ENCODE measurements at regions not wholly inside any gene's neighbourhood (a gene's known extent, or its start where the extent isn't known, plus 50 kb on each side); places are given as distances from the start of the nearest gene placed in this dataset.

DNA sequence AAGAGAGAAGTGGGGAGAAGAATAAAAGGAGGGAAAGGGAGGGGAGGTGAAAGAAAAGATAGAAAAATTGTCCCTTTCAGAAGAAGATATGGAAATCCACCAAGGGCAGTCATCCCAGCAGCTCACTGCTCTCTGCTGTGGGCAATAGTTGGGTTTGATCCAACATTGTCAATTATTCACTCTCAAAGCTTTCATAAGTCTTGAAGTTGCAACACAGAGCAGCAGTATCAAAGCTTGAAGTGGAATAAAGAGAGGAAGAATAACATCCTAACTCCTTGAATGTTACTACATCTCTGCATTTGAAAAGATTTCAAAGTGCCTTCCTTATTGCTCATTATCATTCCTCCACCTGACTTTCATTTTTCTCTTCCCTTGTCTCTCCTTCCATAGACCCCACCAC lies 62.3 kb upstream of the HHIP start:
- Histone ChIP-seq H3K4me1 (ENCODE audit: insufficient read depth) (no peaks in the 10 kb centered on the region), H3K27me3 (no peaks in the 10 kb centered on the region), H3K36me3 (no peaks in the 10 kb centered on the region), H3K9me3 (no peaks in the 10 kb centered on the region), H3K27ac (no peak overlapping the region), H3K4me3 (no peak overlapping the region)
- no peak for TF ChIP-seq EP300 (IDR thresholded peaks at IDR 0.05)
- no peak for TF ChIP-seq CTCF (IDR thresholded peaks at IDR 0.05)
- no peak for TF ChIP-seq POLR2A (IDR thresholded peaks at IDR 0.05)
- intact Hi-C loops (cut with DNase I), result no loop called here
- no peak for DNase-seq

GRCh38 chr4:144584428-144584827 lies 61.5 kb upstream of the HHIP start:
- Histone ChIP-seq H3K27ac (no peak overlapping the region), H3K9me3 (no peaks in the 10 kb centered on the region), H3K4me1 (ENCODE audit: insufficient read depth) (no peaks in the 10 kb centered on the region), H3K4me3 (no peak overlapping the region), H3K36me3 (no peaks in the 10 kb centered on the region), H3K27me3 (no peaks in the 10 kb centered on the region)
- intact Hi-C loops (cut with DNase I), result no loop called here
- WGBS, 3 donors, result 77 to 88% (median 80%) methylated on average over 3 of the region's 3 CpGs
- TF ChIP-seq CTCF (IDR thresholded peaks at IDR 0.05) (no peak), EP300 (IDR thresholded peaks at IDR 0.05) (no peak), POLR2A (IDR thresholded peaks at IDR 0.05) (no peak)
- no peak for DNase-seq

DNA sequence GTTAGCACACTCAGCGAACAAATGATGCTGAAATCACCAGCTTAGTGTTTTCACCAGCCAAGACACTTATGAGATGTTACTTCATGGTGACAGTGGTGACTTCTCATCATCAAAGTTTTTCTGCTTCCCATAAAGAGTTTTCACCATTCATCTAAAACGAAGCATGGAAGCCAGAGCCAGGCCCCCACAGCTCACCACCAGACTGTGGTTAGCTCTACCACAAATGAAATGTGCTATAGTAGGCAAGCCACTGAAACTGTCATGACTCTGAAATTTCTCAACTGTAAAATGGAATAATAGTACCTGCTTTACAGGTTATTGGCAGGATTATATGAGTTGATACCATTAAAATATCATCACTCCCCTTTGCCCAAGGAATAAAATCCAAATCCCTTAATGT lies 56.4 kb upstream of the HHIP start:
- TF ChIP-seq POLR2A (IDR thresholded peaks at IDR 0.05), result no peak
- TF ChIP-seq EP300 (IDR thresholded peaks at IDR 0.05), result no peak
- no peak for TF ChIP-seq CTCF (IDR thresholded peaks at IDR 0.05)
- WGBS, 3 donors, result 86 to 95% (median 87%) methylated on average over 2 of the region's 2 CpGs
- DNase-seq, result no peak
- H3K27me3 ChIP-seq, result no peaks in the 10 kb centered on the region
- no peaks in the 10 kb centered on the region for H3K36me3 ChIP-seq
- H3K27ac ChIP-seq, result no peak overlapping the region
- H3K9me3 ChIP-seq, result no peaks in the 10 kb centered on the region
- no peaks in the 10 kb centered on the region for H3K4me1 ChIP-seq (ENCODE audit: insufficient read depth)
- intact Hi-C loops (cut with DNase I), result no loop called here
- no peak overlapping the region for H3K4me3 ChIP-seq

DNA sequence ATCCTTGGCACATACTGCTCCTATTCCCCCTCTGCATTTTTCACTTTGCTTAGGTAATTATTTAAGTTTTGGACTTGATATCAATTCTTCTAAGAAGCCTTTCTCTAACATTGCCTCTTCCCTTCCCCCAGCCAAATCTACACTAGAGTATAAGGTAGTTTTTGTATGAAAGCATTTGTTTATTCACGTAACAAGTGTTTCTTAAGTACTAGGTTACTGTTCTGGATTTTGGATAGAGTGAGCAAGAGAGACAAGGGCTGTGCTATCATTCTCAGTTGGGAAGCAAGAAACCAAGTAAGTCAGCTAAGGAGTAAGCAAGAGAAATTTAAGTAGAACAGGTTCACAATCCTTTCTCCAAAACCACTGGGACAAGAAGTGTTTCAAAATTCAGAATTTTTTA lies 55.9 kb upstream of the HHIP start:
- Histone ChIP-seq H3K4me3 (no peak overlapping the region), H3K4me1 (ENCODE audit: insufficient read depth) (no peaks in the 10 kb centered on the region), H3K27me3 (no peaks in the 10 kb centered on the region), H3K27ac (no peak overlapping the region), H3K36me3 (no peaks in the 10 kb centered on the region), H3K9me3 (no peaks in the 10 kb centered on the region)
- intact Hi-C loops (cut with DNase I), result no loop called here
- DNase-seq, result no peak
- WGBS, 3 donors, result 91 to 94% (median 92%) methylated on average over 1 of the region's 1 CpG
- TF ChIP-seq POLR2A (IDR thresholded peaks at IDR 0.05), result no peak
- TF ChIP-seq CTCF (IDR thresholded peaks at IDR 0.05), result no peak
- no peak for TF ChIP-seq EP300 (IDR thresholded peaks at IDR 0.05)

DNA sequence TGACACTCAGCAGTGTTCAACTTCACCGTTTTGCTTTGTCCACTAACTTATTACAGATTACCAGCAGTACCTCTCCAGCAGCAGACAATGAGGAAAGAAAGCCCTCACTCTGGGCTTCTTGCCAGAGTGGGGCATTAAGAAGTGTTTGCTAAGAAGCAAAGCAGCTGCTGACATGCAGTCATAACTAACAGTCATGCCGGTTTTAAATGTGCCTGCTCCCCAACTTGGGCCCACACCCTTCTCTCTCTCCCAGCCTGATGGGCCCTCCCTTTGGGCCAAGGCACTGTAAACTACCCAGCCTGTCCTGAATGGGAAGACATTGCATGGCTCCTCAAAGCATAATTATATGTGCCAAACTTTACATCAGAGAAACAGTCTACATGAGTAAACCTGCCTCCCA lies 54.6 kb upstream of the HHIP start:
- WGBS, 3 donors, result 7 to 19% (median 12%) methylated on average over 2 of the region's 2 CpGs
- H3K36me3 ChIP-seq, result no peaks in the 10 kb centered on the region
- no peaks in the 10 kb centered on the region for H3K9me3 ChIP-seq
- no peaks in the 10 kb centered on the region for H3K4me1 ChIP-seq (ENCODE audit: insufficient read depth)
- no peaks in the 10 kb centered on the region for H3K27me3 ChIP-seq
- no peak for DNase-seq
- no peak overlapping the region for H3K27ac ChIP-seq
- intact Hi-C loops (cut with DNase I), result no loop called here
- no peak overlapping the region for H3K4me3 ChIP-seq
- TF ChIP-seq CTCF (IDR thresholded peaks at IDR 0.05) (no peak), EP300 (IDR thresholded peaks at IDR 0.05) (no peak), POLR2A (IDR thresholded peaks at IDR 0.05) (no peak)

All from ovary (tissue), 7 donors.